Neuron (in vitro differentiated cells): ENCODE measurements at regions not wholly inside any gene's neighbourhood (a gene's known extent, or its start where the extent isn't known, plus 50 kb on each side); places are given as distances from the start of the nearest gene placed in this dataset.
"Not testable (repeated sequence)": the region's sequence is repeated elsewhere in the genome, so short reads cannot be mapped to it uniquely, and the experiment has no call there.

Experiments used
- H2AFZ ChIP-seq: one replicate; pipeline ENCODE4 v1.6.1; 2013; ENCODE audit warnings: low read depth, mild to moderate bottlenecking, inconsistent platforms, low read length, moderate library complexity
- H3K27me3 ChIP-seq: one replicate; pipeline ENCODE4 v1.6.1; 2013; ENCODE audit warnings: low read length; ENCODE audit not compliant: insufficient read depth
- H3K36me3 ChIP-seq: one replicate; pipeline ENCODE4 v1.6.1; 2013; ENCODE audit warnings: low read length; ENCODE audit not compliant: insufficient read depth
- H3K4me1 ChIP-seq: one replicate; pipeline ENCODE4 v1.6.1; 2013; ENCODE audit warnings: low read length; ENCODE audit not compliant: insufficient read depth
- H3K4me3 ChIP-seq: 2 replicates; pipeline ENCODE4 v1.5.1; 2013; ENCODE audit warnings: mild to moderate bottlenecking, low read length, moderate library complexity
- H3K9me3 ChIP-seq: one replicate; pipeline ENCODE4 v1.6.1; 2013; ENCODE audit warnings: low read length

GRCh38 chr11:127941554-127941953, 645.8 kb downstream of the ETS1 start:
- H3K9me3 ChIP-seq, H3K36me3 ChIP-seq, H2AFZ ChIP-seq, H3K4me3 ChIP-seq, H3K27me3 ChIP-seq: not testable (repeated sequence)
- peaks cover 43% of the 10 kb centered on the region for H3K4me1 ChIP-seq

DNA sequence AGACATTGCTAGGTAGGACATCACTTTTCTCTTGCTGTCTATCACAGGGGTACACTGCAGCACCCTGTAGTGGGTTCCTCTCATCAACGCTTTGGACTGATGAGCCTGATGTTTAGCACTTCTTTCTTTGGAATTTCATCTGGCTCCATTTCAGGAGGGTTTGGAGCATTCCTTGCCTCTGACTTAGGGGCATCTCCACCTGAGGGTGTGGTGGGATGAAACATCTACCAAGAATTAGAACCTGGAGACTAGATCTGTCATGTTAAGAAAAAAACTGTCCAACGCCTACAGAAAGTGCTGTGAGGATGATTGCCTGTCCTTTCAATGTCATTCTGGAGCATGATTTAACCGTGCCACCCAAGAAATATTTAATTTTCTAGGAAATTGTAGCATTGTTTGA, 648.4 kb downstream of the ETS1 start:
- Histone ChIP-seq H3K36me3 (no peaks in the 10 kb centered on the region), H3K4me3 (no peak overlapping the region), H3K4me1 (peaks cover 23% of the 10 kb centered on the region), H3K27me3 (no peaks in the 10 kb centered on the region), H2AFZ (no peak overlapping the region), H3K9me3 (no peaks in the 10 kb centered on the region)

GRCh38 chr11:127935081-127935480, 652.3 kb downstream of the ETS1 start:
- Histone ChIP-seq H3K36me3 (no peaks in the 10 kb centered on the region), H3K27me3 (no peaks in the 10 kb centered on the region), H3K9me3 (no peaks in the 10 kb centered on the region)

GRCh38 chr11:127933961-127934360, 653.4 kb downstream of the ETS1 start:
- not testable (repeated sequence) for H3K27me3 ChIP-seq, H3K36me3 ChIP-seq, H3K4me3 ChIP-seq, H3K9me3 ChIP-seq, H2AFZ ChIP-seq
- H3K4me1 ChIP-seq: peaks cover 32% of the 10 kb centered on the region

More at GRCh38 chr11:127935081-127935480, 652.3 kb downstream of the ETS1 start:
- Histone ChIP-seq H3K4me1 (peaks cover 32% of the 10 kb centered on the region), H3K4me3 (no peak overlapping the region), H2AFZ (no peak overlapping the region)

GRCh38 chr11:127931803-127932202, 655.6 kb downstream of the ETS1 start:
- no peak overlapping the region for H3K4me3 ChIP-seq
- no peaks in the 10 kb centered on the region for H3K9me3 ChIP-seq
- H3K36me3 ChIP-seq: no peaks in the 10 kb centered on the region
- peak overlapping the region; percentile 51 for H2AFZ ChIP-seq
- H3K27me3 ChIP-seq: no peaks in the 10 kb centered on the region
- peaks cover 20% of the 10 kb centered on the region for H3K4me1 ChIP-seq

DNA sequence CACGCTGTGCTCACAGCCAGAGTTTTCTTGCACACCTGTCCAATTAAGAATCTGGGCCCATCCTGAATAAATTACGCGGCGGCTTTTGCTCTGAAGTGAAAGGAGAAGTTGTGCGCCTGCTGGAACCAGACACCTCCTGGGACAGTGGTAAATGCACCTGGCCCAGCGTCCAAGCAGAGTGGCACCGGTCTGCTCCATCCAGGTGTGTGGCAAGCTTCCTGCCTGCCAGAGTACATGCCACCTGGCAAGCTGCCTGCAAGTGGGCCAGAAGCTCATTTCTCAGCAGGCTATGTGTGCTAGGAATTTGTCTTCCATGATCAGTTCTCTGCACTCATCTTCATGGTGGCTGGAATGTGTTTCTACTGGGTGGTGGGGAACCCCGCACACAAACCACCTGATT, 660.6 kb downstream of the ETS1 start:
- Histone ChIP-seq H2AFZ (no peak overlapping the region), H3K9me3 (no peaks in the 10 kb centered on the region), H3K36me3 (no peaks in the 10 kb centered on the region), H3K4me1 (peaks cover 9% of the 10 kb centered on the region), H3K27me3 (no peaks in the 10 kb centered on the region), H3K4me3 (no peak overlapping the region)

DNA sequence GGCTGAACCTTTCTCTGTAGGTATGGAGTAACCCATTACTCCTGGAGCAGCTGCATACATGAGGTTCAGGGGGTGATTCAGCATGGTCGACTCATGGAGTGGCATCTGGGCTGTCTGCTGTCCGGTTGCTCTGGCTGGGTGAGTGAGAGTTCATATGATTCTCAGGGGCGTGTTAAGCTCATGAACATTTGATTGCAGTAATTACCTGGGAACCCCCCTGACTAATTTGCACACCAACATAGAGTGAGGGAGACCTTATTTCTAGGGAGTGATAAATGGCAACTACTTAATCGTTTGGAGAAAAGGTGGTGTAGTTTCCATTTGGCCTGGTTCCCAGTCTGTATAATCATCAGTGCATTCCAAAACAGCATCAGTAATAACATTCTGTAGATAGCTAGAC, 661.9 kb downstream of the ETS1 start:
- Histone ChIP-seq H3K27me3 (no peaks in the 10 kb centered on the region), H3K9me3 (no peaks in the 10 kb centered on the region), H2AFZ (no peak overlapping the region), H3K4me3 (no peak overlapping the region), H3K4me1 (peaks cover under 1% of the 10 kb centered on the region), H3K36me3 (no peaks in the 10 kb centered on the region)

DNA sequence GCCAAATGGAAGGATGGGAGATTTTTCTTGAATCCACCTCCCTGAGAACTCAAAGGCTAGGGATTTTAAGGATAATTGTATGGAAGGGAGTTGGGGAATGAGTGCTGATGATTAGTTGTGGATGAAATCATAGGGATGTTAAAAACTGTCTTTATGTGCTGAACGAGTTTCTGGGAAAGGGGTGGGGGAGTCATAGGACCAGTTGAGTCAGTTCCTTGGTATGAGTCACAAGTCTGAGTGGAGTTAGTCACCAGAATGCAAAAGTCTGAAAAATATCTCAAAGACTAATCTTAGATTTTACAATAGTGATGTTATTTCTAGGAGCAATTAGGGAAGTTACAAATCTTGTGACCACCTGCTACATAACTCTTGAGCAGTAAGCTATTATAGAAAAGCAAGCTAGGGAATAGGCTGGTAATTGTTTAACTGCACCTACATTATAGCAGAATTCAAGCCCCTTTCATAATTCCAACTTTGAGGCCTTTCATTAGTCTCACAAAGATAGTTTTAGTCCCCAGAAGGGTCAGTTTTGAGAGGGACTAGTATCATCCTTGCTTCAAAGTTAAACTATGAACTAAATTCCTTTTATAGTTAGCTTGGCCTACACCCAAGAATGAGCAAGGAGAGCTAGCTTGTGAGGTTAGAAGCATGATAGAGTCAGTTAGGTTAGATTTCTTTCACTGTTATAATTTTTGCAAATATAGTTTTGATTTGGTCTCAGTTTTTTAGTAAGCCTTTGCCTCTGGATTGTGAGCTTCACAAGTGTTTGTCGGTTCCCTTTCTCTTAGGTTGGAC, 668.0 kb downstream of the ETS1 start:
- Histone ChIP-seq H3K4me1 (peaks cover 3% of the 10 kb centered on the region), H3K27me3 (no peaks in the 10 kb centered on the region), H3K36me3 (no peaks in the 10 kb centered on the region), H3K9me3 (peaks cover 4% of the 10 kb centered on the region), H3K4me3 (no peak overlapping the region), H2AFZ (no peak overlapping the region)

DNA sequence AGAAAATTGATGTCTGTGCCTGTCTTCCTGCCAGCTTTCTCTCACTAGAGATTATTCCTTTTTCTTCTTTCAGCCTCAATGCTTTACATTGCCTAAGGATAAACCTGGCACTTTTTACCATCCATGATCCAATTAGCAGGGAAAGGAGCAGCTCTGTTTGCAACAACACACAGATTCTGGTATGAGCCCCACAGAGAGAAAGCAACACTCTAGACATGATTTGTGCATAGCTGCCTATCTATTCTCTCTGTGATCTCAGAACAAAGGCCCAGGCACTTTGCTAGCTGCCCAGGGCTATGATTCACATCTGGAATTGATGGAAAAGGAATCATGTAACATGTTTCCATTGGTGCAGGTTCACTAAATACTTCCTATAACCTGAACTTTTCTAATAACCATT, 685.0 kb downstream of the ETS1 start:
- H3K9me3 ChIP-seq: peaks cover 3% of the 10 kb centered on the region
- H3K4me1 ChIP-seq: peaks cover 3% of the 10 kb centered on the region
- no peak overlapping the region for H3K4me3 ChIP-seq
- H2AFZ ChIP-seq: no peak overlapping the region
- H3K27me3 ChIP-seq: no peaks in the 10 kb centered on the region
- H3K36me3 ChIP-seq: no peaks in the 10 kb centered on the region

GRCh38 chr11:127898422-127899365, 688.7 kb downstream of the ETS1 start:
- H3K27me3 ChIP-seq: no peaks in the 10 kb centered on the region
- no peaks in the 10 kb centered on the region for H3K36me3 ChIP-seq
- H2AFZ ChIP-seq: no peak overlapping the region
- peaks cover 3% of the 10 kb centered on the region for H3K4me1 ChIP-seq
- H3K4me3 ChIP-seq: no peak overlapping the region
- peaks cover 3% of the 10 kb centered on the region for H3K9me3 ChIP-seq

- H3K4me3 ChIP-seq: no peak overlapping the region
- H3K9me3 ChIP-seq: peaks cover 3% of the 10 kb centered on the region
- H3K27me3 ChIP-seq: no peaks in the 10 kb centered on the region
- no peaks in the 10 kb centered on the region for H3K36me3 ChIP-seq
- no peak overlapping the region for H2AFZ ChIP-seq
- no peaks in the 10 kb centered on the region for H3K4me1 ChIP-seq
Measured at GRCh38 chr11:127895776-127896175, 691.6 kb downstream of the ETS1 start.

- Histone ChIP-seq H3K27me3 (no peaks in the 10 kb centered on the region), H2AFZ (no peak overlapping the region), H3K4me3 (no peak overlapping the region), H3K9me3 (peaks cover 3% of the 10 kb centered on the region), H3K36me3 (no peaks in the 10 kb centered on the region), H3K4me1 (no peaks in the 10 kb centered on the region)
Measured at GRCh38 chr11:127894316-127894715, 693.0 kb downstream of the ETS1 start.

DNA sequence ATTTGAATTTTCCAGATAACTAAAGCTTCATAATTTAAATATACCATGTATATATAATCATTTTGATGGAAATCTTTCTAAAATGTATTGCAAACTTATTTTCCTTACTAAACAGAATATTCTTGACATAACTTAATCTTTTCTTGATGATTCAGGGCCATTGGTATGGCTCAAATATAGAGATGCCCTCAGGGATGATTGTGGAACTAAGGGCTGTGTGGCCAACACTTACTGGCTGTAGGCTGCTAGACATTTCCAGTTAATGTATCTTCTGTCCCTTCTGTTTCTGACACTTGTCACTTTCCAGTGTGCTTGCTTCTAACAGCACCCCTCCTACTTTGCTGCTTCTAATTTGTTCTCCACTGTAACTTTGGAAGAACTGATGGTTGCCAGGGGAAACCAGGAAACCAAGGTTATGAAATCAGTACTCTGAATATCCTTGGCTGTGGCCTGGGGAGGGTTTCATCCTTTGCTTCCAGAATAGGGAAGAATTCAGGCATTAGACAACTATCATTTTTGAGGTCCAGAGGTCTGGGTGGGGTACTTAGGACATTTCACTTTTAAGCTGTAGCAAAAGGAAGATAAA, 697.2 kb downstream of the ETS1 start:
- H3K4me3 ChIP-seq: no peak overlapping the region
- H3K27me3 ChIP-seq: no peaks in the 10 kb centered on the region
- no peak overlapping the region for H2AFZ ChIP-seq
- no peaks in the 10 kb centered on the region for H3K4me1 ChIP-seq
- H3K9me3 ChIP-seq: peaks cover 4% of the 10 kb centered on the region
- H3K36me3 ChIP-seq: no peaks in the 10 kb centered on the region
